Activated gamma-delta T cell treated with Interleukin-2 at 50 U/mL for 16 hours (primary cell): ENCODE measurements at regions not wholly inside any gene's neighbourhood (a gene's known extent, or its start where the extent isn't known, plus 50 kb on each side); places are given as distances from the start of the nearest gene placed in this dataset.
"Not testable (repeated sequence)": the region's sequence is repeated elsewhere in the genome, so short reads cannot be mapped to it uniquely, and the experiment has no call there.

ENCODE experiments used
- DNase-seq: peaks from one replicate; pipeline ENCODE4 v3.0.0-alpha.2; 2020

DNA sequence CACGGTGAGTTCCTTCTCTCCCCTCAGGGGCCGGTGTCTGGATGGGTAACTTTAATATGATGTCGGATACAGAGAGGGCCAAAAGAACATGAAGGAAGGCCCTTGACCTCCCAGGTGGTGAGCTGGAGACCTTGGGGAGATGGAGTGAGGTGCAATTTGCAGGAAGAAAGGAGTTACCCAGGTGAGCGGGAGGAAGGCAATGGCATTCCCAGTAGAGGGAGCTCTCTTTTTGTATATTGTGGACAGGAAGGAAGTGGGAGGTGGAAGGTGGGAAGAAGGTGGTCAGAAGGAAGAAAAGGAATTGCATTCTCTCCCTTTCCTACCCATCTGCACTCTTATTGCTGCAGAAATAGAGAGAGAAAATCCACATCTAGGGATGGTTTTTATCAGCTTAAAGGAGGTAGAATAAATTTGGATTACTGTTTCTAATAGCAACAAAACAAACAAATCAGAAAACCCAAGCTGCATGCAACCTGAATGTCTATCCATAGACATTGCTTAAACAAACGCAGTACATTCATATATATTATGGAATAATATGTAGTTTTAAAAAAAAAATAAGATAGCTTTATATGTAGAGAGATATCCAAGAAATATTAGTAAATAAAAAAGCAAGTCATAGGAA, 169.0 kb upstream of the TSC22D2 start:
- no peak for DNase-seq

DNA sequence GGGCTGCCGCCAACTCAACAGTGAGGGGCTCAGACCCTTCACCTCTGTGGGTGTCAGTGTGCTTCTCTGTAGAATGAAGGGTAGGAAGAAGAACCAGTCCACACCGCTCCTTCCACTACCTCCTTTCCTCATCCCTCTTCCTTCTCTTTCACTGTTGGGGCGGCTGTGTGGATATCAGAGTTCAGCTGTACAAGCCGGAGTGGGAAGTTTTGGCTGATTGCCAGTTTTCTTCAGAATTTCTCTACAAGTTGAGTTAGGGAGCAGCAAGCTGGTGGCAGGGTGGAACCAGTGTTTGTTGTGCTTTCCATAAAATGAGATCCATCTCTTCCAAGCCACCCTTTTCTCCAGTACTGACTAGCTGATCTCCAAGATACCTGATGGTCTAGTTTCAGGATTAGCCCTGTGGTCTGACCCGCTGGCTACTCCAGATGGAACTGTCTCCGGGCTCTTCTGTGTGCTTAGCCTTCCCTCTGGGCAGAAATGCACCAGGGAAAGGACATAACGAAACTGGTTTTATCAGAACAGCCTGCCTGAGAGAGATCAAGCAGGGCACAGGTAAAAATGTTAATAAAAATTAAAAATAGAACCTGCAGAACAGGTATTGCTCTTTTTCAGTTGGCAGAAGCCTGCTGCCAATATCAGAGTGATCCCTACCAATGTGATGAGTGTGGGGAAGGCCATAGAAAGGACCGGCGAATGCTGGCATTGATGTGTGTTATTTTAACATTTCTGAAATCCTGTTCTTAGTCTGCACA, 169.9 kb upstream of the TSC22D2 start:
- no peak for DNase-seq

DNA sequence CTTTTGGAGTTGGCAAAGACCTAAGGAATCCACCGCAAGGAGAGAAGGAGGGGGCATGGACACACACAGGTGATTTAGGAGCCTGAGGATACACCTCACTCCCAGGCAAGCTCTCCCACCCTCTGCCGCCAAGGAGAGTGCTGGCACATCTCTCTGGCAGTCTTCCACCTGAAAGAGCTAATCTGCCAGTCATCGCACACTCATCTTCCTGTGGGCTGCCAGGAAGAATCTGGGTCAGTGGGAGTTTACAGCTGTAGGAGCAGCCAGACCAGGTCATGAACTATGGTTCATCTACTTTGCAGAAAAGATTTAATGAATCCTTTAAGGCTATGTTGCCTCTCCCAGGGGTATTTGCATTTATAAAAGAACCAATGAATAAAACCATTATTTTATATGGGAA, 170.6 kb upstream of the TSC22D2 start:
- no peak for DNase-seq

DNA sequence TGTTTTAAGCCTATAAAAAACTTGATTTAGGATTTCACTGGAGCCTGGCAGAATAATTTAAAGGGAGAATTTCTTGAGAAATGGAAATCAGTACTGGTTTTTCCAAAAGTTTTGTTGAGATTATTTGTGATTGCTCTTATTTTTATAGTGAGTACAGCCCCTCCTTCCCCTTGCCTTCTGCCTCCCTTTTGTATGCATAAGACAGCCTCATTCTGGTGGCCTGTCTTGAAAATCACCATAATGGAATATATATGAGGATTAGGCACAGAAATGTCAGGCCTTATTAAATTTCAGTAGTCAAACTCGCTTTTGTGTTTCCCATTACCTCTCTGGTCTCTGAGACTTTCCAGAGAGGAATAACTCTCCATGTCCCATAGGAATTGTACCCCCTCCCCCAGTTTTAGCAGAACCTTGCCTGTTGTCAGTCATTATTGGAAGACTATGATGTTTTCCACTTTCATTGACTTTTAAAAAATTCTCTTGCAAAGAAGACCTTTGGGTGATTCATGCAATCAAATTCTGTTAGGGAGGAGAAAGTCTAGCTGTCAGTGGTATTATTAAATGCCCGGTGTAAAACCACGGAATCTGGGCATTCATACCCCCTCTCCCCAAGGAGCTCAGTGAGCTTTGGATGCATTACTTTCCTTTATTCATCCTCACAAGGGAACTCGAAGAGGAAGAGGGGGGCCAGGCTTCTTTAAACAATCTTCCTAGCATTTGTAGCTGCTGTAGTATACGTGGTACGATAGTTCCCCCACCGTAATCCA, 171.6 kb upstream of the TSC22D2 start:
- no peak for DNase-seq

DNA sequence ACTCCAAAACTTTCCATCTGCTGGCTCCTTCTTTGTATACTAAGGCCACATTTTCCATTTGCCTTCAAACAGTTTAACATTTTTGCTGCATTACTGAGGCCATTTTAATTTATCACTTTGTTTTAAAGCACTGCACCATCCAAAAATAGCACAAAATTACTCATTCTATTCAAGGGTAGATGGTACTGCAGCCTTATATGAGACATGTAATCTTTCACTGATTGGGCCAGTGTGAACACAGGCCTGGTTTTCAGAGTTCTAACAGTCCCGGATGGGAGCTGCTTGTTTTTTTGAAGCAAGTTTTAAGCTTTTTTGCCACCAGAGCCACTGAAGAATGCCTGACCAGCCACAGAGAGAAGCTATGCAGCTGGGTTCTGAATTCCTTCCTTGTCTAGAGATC, 172.3 kb upstream of the TSC22D2 start:
- no peak for DNase-seq

DNA sequence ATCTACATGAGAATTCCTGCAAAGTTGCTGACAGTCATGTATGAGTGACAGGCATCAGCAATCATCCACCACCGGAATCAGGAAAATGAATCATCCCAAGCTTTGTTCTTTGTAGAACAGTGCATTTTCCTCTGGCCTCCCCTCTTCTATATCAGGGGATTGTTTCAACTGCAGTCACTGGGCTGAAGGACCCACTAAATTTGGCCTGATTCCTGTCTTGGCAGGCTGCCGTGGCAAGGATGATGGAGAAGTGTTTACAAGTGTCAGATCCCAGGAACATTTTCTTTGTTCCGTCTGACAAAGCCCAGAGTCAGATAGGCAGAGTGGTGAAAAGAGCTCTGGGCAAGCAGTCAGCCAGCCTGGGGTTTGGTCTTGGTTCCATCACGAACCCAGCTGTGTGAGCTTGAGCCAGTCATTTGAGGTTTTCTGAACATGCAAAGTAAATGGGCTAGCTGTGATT, 175.1 kb upstream of the TSC22D2 start:
- no peak for DNase-seq

DNA sequence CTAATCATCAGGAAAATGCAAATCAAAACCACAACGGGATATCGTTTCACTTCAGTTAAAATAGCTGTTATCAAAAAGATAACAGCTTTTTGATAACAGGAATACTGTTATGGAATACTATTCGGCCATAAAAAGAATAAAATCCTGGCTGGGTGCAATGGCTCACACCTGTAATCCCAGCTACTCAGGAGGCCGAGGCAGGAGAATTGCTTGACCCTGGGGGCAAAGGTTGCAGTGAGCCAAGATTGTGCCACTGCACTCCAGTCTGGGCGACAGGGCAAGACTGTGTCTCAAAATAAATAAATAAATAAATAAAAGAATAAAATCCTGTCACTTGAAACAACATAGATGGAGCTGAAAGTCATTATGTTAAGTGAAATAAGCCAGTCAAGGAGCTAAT, 178.1 kb upstream of the TSC22D2 start:
- no peak for DNase-seq

DNA sequence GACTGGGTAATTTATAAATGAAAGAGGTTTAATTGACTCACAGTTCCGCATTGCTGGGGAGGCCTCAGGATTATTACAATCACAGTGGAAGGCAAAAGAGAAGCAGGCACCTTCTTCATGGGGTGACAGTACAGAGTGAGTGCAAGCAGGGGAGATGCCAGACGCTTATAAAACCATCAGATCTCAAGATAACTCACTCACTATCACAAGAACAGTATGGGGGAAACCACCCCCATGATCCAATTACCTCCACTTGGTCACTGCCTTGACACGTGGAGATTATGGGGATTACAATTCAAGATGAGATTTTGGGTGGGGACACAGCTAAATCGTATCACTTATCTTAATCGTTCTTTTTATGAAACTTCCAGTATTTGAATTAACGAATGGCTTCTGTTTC, 179.5 kb upstream of the TSC22D2 start:
- not testable (repeated sequence) for DNase-seq

DNA sequence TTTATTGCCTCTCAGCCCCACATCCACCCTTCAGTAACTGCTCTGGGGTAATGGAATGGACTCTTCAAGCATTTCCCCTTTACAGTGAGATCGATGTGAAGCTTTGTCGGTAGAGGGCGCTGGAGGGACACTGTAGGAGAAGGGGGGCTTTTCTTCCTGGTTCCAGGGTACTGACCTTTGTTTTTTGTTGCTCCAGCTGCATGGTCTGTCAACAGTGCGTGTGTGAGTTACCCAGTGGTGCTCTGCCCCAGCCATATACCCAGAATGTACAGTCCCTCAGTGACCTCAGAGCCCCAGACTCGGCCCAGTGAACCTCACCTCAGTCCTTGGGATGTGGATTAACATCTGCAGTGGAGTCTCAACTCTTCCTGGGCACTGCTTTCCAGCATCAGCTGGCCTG, 180.3 kb upstream of the TSC22D2 start:
- DNase-seq: peak; percentile 14

DNA sequence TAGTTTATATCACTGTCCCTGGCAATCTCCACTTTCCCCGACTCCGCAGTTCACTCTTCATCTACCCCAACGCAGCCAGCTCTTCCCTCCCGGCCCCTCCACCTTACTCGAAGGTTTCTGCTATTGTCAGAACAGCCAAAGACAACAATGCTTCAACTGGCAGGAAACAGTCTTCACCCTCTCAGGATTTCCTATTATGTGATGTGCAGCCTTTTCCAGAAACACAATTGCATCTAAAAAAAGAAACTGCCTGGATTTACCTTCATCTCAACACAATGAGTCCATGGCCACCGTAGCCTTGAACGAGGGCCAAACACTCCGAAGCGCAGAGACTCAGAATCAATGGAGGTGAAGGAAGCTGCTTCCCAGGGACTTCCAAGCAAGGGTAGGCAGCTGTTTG, 182.1 kb upstream of the TSC22D2 start:
- no peak for DNase-seq

DNA sequence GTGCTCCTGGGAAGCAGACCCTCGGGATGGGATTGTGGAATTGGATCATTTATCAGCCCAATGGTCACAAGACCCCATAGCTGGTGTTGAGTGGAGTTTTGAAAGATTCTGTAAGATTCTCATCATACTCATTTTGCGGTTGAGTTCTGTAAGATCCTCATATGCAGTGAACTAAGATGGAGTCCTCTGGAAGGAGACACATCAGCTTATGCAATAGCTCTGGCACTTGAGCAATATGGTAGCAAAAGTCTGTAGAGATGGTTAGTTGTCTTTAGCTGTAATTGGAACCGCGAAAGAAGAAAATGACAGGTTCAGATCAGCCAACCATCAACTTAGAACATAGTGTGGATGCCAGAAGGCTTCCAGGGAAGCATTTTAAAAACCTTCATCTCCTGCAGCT, 184.5 kb upstream of the TSC22D2 start:
- DNase-seq: no peak

DNA sequence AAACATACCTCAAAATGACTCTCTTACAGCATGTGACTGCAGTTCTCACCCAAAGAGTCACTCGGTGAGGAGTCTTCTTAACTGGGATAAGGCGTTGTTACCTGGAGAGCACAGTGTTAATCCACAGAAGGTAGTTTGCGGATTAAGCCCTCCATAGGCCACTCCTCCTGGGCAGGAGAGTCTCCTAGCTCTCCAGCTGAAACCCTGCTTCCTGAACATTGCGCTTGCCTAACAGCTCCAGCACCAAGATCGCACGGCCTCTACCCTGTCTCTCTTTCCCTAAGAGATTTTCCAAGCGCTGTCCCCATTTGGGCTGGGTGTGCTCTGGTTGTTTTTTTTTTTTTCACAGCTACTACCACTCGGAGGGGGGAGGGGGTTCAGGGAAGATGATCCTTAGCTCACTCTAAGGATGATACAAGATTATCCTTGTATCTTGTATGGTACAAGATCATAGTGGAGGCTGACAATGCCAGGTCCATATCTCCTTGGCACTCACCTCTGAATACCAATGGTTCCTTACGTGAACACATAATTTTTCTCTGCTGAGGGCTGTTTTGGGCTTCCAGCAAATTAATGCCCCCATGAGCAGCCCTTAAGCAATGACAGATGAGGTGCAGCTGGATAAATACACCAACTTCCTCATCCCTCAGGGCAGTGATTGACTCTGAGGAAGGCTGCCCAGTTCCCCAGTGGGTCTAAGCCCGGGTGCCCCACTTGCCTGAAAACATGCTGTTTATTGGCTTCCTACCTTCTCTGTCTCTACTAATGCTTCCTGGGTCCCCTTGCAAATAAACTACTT, 185.2 kb upstream of the TSC22D2 start:
- no peak for DNase-seq

DNA sequence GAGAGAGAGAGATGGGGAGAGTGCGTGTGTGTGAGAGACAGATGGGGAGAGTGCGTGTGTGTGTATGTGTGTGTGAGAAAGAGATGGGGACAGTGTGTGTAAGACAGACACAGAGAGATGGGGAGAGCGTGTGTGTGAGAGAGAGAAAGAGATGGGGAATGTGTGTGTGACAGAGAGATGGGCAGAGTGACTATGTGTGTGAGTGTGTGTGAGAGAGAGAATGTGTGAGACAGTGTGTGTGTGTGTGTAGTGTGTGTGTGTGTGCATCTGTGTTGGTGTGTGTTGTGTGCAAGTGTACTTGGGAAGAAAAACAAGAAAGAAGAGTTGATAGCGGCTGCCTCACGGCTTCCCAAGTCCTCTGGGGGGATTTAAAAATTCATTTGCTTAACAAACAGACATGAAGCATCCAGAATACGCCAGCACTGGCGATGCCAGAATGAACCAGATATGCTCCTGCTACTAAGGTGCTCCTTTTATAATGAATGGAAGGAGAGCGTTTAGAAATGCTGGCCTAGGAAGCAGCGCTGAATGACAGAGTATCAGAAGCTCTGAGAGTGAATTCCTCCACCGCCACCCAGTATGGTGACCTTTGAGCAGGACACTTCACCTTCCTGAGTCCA, 186.1 kb upstream of the TSC22D2 start:
- no peak for DNase-seq

DNA sequence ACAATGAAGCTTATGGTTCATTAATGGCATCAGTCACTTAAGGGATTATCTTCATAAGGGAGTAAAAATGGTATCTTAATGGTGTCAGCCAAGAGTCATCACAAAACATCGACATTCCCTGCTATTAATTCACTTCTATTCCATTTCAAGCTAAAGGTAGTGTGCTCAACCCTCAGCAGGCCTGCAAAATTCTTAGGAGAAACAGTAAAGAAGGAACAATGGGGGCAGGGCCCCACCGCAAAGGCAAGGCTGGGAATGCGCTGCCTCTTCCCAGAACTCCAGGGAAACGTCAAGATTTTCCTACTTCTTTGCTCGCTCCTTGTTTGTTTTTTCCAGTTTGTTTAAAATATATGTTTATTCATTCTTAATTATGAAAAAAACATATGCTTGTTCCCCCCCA, 187.3 kb upstream of the TSC22D2 start:
- no peak for DNase-seq

DNA sequence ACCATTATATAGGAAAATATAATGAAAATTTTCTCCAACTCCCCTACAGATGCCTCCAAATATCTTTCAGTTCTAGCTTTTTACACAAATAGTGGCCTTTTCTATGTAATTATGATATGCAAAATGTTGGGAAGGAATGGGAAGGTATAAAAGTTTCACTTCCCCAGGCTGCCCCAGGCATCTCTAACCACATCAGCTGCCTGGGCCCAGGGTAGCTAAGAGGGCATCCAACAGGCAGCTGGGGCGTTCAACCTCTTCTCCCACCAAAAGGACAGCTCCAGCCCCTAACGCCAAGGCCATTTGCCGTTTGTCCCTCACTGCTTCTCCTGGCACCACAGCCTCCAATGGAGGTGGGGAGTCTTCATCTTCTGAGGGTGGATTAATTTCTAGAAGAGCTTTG, 188.1 kb upstream of the TSC22D2 start:
- DNase-seq: no peak

DNA sequence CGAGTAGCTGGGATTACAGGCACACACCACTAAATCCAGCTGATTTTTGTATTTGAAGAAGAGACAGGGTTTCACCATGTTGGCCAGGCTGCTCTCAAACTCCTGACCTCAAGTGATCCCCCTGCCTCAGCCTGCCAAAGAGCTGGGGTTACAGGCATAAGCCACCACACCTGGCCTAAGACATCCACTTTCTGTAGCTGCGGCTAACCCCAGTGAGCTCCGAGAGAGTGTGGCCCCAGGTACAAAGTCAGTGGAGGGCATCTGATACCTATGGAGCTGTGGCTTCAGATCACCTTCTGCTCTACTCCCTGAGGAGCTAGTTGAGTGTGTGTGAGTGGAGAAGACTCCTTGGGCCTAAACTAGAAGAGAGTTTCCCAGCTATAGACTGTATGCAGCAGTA, 189.3 kb upstream of the TSC22D2 start:
- no peak for DNase-seq

DNA sequence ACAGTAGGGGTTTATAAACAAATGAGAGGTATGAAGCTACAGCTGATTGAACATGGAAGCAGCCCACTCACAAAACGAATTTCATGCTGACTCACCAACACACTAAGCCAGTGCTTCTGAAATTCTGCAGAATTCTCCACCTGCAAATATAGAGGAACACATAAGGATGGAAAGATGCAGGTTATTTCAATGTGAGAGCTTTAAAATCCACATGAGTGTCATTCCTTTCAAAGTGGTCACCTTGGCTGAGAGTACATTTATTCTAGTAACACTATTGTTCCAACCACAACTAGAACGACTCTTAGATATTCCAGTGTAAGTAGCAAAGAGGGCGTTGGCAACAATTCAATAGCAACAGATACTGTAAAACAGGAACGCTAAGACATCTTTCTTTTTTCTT, 189.9 kb upstream of the TSC22D2 start:
- DNase-seq: no peak

DNA sequence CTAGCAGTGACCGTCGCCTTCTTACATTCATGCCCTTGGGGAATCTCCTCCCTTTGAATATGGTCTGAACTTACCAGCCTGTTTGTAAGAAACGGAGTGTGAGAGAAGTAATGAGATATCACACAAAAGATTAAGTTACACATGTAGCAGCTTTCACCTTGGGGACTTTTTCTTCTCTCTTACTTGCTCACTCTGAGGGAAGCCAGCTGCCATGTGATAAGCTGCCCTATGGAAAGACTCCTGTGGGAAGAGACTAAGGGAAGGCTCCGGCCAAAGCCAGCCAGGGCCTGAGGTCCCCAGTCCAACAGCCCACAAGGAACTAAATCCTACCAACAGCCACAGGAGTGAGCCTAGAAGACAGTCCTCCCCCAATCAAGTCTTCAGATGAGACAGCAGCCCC, 190.4 kb upstream of the TSC22D2 start:
- DNase-seq: no peak

DNA sequence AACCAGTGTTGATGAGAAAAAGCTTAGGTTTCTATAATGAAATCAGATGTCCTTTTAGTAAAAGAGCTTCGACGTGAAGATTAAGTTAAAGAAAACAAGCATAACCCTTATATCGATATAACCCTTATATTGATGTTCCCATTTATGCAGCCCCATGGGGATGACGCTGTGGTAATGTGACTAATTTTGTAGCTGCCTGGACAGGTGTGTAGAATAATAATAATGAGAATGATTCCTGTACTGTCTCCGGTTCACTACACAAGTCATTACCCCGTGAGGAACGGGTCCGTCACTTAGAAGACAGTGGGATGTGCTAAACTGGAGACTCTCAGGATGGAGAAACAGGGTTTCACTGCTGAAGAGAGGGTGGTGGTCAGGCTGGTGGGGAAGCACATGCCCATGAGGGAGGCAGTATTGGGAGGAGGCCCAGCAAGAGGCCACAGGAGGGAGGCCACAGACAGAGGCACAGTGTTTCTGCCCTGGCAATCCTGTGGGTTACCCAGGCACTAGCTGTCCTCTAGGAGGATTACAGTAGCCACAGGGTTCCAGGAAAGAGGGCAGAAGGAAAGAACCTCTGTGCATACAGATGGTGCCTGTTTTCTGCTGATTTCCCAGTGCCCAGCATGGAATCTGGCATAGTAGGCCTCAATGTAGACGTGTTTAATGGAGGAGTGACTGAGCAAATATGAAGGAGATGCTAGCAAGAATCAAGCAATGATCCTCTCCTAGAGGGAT, 191.1 kb upstream of the TSC22D2 start:
- DNase-seq: no peak

DNA sequence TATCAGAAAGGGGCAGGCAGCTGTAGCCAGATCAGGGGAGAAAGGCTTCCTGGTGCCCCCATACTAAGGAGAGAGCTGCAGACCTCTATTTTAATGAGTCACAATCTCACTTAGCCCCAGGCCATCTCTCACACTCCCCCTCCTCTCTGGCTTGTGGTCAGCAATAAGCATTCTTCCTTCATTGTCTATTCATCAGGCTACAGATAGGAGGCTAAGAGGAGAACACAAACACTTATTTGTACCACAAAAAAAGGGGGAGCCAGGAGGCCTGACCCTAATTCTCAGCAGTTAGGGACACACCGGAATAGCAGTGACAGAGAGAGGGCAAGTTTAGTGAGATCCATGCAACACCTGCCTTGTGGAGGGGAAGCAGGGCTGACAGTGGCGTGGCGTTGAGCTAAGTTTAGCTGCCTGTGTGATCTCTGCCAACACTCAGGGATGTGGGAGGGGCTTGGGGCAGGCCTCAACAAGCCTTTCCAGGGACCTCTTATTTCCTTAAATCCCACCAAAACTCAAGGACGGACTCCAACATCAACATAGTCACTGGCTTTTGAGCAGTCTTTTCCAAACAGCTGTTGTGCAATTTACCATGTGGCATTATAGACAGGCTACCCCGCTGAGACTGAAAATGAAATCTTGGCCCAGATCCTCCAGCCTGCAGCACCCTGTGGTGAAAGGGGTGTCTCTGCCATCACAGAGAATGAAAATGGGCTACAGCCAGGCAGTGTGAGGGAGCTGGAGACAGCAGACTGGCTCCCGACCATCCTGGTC, 191.9 kb upstream of the TSC22D2 start:
- DNase-seq: no peak

DNA sequence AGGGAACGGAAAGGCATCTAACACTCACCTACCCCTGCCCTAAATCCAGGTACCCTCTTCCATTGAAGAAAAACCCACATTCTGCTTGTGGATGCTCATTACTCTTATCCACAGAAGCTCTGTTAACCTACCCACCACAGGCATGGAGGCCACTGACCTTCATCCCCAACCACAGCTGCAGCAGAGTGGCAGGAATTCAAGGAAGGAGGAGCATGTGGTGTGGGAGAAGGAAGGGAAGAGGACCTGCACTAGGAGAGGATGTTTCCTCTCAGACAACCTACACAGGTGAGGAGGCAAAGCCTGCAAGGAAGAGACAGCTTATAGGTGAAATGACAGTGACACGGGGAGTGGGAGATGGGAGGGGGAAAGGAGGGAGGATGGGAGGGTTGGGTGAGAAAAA, 192.5 kb upstream of the TSC22D2 start:
- DNase-seq: no peak
